HG02938 (cell line): ENCODE measurements at regions not wholly inside any gene's neighbourhood (a gene's known extent, or its start where the extent isn't known, plus 50 kb on each side); places are given as distances from the start of the nearest gene placed in this dataset.

Experiments
- ATAC-seq: cut with Tn5 transposase; IDR thresholded peaks from one replicate; pipeline ENCODE4 v1.9.1; 2021; ENCODE audit warnings: mild to moderate bottlenecking, moderate library complexity; ENCODE audit not compliant: unreplicated experiment

- ATAC-seq: no peak
Observed at GRCh38 chr10:78160591-78160990, 126.9 kb downstream of the RPS24 start.

- no peak for ATAC-seq
Observed at GRCh38 chr10:78162853-78163252, 129.2 kb downstream of the RPS24 start.

GRCh38 chr10:78164702-78165101 lies 131.0 kb downstream of the RPS24 start:
- ATAC-seq: no peak

GRCh38 chr10:78165172-78165571 lies 131.5 kb downstream of the RPS24 start:
- ATAC-seq: no peak

- no peak for ATAC-seq
Observed at GRCh38 chr10:78165617-78166016, 132.0 kb downstream of the RPS24 start.

GRCh38 chr10:78166261-78166660 lies 132.6 kb downstream of the RPS24 start:
- ATAC-seq: no peak

- ATAC-seq: no peak
Observed at GRCh38 chr10:78169214-78169613, 135.6 kb downstream of the RPS24 start.

GRCh38 chr10:78170026-78170475 lies 136.4 kb downstream of the RPS24 start:
- no peak for ATAC-seq

GRCh38 chr10:78171633-78172400 lies 138.2 kb downstream of the RPS24 start:
- no peak for ATAC-seq

- ATAC-seq: no peak
Observed at GRCh38 chr10:78173360-78174015, 139.8 kb downstream of the RPS24 start.

GRCh38 chr10:78175444-78176015 lies 141.9 kb downstream of the RPS24 start:
- no peak for ATAC-seq

- ATAC-seq: no peak
Observed at GRCh38 chr10:78176320-78177317, 143.0 kb downstream of the RPS24 start.

- ATAC-seq: no peak
Observed at GRCh38 chr10:78177491-78178185, 144.0 kb downstream of the RPS24 start.

GRCh38 chr10:78178397-78178796 lies 144.7 kb downstream of the RPS24 start:
- no peak for ATAC-seq

GRCh38 chr10:78178940-78179339 lies 145.3 kb downstream of the RPS24 start:
- no peak for ATAC-seq

- no peak for ATAC-seq
Observed at GRCh38 chr10:78179886-78180705, 146.4 kb downstream of the RPS24 start.

GRCh38 chr10:78181381-78182055 lies 147.9 kb downstream of the RPS24 start:
- ATAC-seq: no peak

- ATAC-seq: no peak
Observed at GRCh38 chr10:78182841-78183240, 149.2 kb downstream of the RPS24 start.
